ENCODE measurements at regions not wholly inside any gene's neighbourhood (a gene's known extent, or its start where the extent isn't known, plus 50 kb on each side); places are given as distances from the start of the nearest gene placed in this dataset.

GRCh38 chr7:48728799-48729198, 195.5 kb upstream of the CDC14C start (continued):
- TF ChIP-seq CHD7 (IDR thresholded peaks at IDR 0.05; ENCODE audit: insufficient replicate concordance, low read length): no peak
- no peak for TF ChIP-seq TAF7 (optimal IDR thresholded peaks at IDR 0.05; ENCODE audit: borderline replicate concordance, low read depth, low read length)
- no peak for TF ChIP-seq KDM4A (IDR thresholded peaks at IDR 0.05; ENCODE audit: low read depth, low read length, severe bottlenecking)
- TF ChIP-seq POU5F1 (IDR thresholded peaks at IDR 0.05; ENCODE audit: low read depth, low read length): no peak
- TF ChIP-seq SRF (IDR thresholded peaks at IDR 0.05; ENCODE audit: low read depth, low read length): no peak
- no peak for TF ChIP-seq RFX5 (IDR thresholded peaks at IDR 0.05; ENCODE audit: borderline replicate concordance, low read depth, low read length)
- no peak for TF ChIP-seq EP300 (IDR thresholded peaks at IDR 0.05; ENCODE audit: borderline replicate concordance in 1 of 2, low read depth in 2 of 2, low read length in 2 of 2)
- TF ChIP-seq, protein P1, sequence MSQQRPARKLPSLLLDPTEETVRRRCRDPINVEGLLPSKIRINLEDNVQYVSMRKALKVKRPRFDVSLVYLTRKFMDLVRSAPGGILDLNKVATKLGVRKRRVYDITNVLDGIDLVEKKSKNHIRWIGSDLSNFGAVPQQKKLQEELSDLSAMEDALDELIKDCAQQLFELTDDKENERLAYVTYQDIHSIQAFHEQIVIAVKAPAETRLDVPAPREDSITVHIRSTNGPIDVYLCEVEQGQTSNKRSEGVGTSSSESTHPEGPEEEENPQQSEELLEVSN (IDR thresholded peaks at IDR 0.05): no peak
- TF ChIP-seq KDM5A (IDR thresholded peaks at IDR 0.05; ENCODE audit: low read length): no peak
- no peak for TF ChIP-seq SP2 (IDR thresholded peaks at IDR 0.05; ENCODE audit: low read length)
- no peak for TF ChIP-seq SP1 (IDR thresholded peaks at IDR 0.05; ENCODE audit: low read depth, low read length)
- TF ChIP-seq CHD1 (IDR thresholded peaks at IDR 0.05; ENCODE audit: low read depth, low read length): no peak
